T47D (cell line): ENCODE measurements at regions not wholly inside any gene's neighbourhood (a gene's known extent, or its start where the extent isn't known, plus 50 kb on each side); places are given as distances from the start of the nearest gene placed in this dataset.

Source experiments
- DNase-seq, 2 experiments: peaks; one replicate each; pipeline versions ENCODE4 v3.0.0 to v3.0.0-alpha.2; 2011 to 2012; ENCODE audit warnings: low read depth in 1 of 2, low spot score in 1 of 2
- JUND ChIP-seq: IDR thresholded peaks from 2 replicates; pipeline ENCODE4 v1.6.1; 2012; ENCODE audit warnings: low read depth
- in situ Hi-C: cut with HindIII; loops from 2 replicates; pipeline ENCODE4 v1.10.0; 2016; ENCODE audit warnings: low sequenced_read_pairs, low pct_unique_long_range_greater_than_20kb

- in situ Hi-C loops, result no loop called here
- no peak for DNase-seq
- no peak for TF ChIP-seq JUND
These were observed 72.0 kb downstream of the ALX1 start for GRCh38 chr12:85352016-85352415.

GRCh38 chr12:85356596-85357385, 76.8 kb downstream of the ALX1 start:
- DNase-seq, result no peak
- TF ChIP-seq JUND, result no peak
- in situ Hi-C loops, result no loop called here

- TF ChIP-seq JUND, result no peak
- no peak for DNase-seq
- in situ Hi-C loops, result no loop called here
These were observed 77.6 kb downstream of the ALX1 start for GRCh38 chr12:85357609-85358008.

GRCh38 chr12:85358715-85359114, 78.7 kb downstream of the ALX1 start:
- in situ Hi-C loops, result no loop called here
- no peak for DNase-seq
- no peak for TF ChIP-seq JUND

- no peak for DNase-seq
- in situ Hi-C loops, result no loop called here
These were observed 83.6 kb downstream of the ALX1 start for GRCh38 chr12:85363382-85364190.

GRCh38 chr12:85367936-85368335, 87.9 kb downstream of the ALX1 start:
- DNase-seq, result no peak
- in situ Hi-C loops, result no loop called here

More at GRCh38 chr12:85363382-85364190, 83.6 kb downstream of the ALX1 start:
- no peak for TF ChIP-seq JUND

GRCh38 chr12:85369365-85370154, 89.5 kb downstream of the ALX1 start:
- DNase-seq, result no peak
- no peak for TF ChIP-seq JUND
- in situ Hi-C loops, result no loop called here

More at GRCh38 chr12:85367936-85368335, 87.9 kb downstream of the ALX1 start:
- no peak for TF ChIP-seq JUND

- TF ChIP-seq JUND, result no peak
- in situ Hi-C loops, result no loop called here
- no peak for DNase-seq
These were observed 93.0 kb downstream of the ALX1 start for GRCh38 chr12:85373045-85373444.

GRCh38 chr12:85374981-85375380, 95.0 kb downstream of the ALX1 start:
- DNase-seq, result no peak
- in situ Hi-C loops, result no loop called here
- TF ChIP-seq JUND, result no peak

- in situ Hi-C loops, result no loop called here
- no peak for DNase-seq
- TF ChIP-seq JUND, result no peak
These were observed 105.4 kb downstream of the ALX1 start for GRCh38 chr12:85385406-85385805.

GRCh38 chr12:85390266-85390665, 110.2 kb downstream of the ALX1 start:
- in situ Hi-C loops, result no loop called here
- no peak for DNase-seq
- no peak for TF ChIP-seq JUND

- DNase-seq, result no peak
- in situ Hi-C loops, result no loop called here
- TF ChIP-seq JUND, result no peak
These were observed 112.5 kb downstream of the ALX1 start for GRCh38 chr12:85392508-85392907.

- DNase-seq, result no peak
- in situ Hi-C loops, result no loop called here
- no peak for TF ChIP-seq JUND
These were observed 113.6 kb downstream of the ALX1 start for GRCh38 chr12:85393606-85394005.
